Activated CD8-positive, alpha-beta memory T cell treated with anti-CD3 and anti-CD28 coated beads, Interleukin-2, amount 50 U/mL, for 1 hour (primary cell): ENCODE measurements at regions not wholly inside any gene's neighbourhood (a gene's known extent, or its start where the extent isn't known, plus 50 kb on each side); places are given as distances from the start of the nearest gene placed in this dataset.
"Not testable (repeated sequence)": the region's sequence is repeated elsewhere in the genome, so short reads cannot be mapped to it uniquely, and the experiment has no call there.

Experiments used
- DNase-seq: peaks from one replicate; pipeline ENCODE4 v3.0.0-alpha.2; 2020; ENCODE audit errors: extremely low read depth

DNA sequence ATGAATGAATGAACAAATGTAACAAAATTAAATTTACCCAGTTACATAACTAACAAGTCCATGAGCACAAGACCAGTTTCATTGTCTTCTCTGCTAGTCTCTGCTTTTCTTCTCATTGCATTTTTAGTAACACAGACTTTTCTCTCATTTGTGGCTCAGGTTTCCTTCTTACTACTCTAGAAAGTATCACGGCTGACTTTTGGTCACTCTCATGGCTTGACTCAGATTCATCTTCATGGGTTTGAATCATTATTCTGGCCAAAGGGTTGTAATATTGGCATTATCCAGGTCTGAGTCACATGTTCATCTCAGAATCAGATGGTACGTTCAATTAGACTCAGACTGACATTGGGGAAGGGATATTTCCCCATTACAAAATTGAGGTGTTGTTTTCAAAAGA, 121.5 kb upstream of the SATB1 start:
- no peak for DNase-seq

- no peak for DNase-seq
Observed at GRCh38 chr3:18544146-18544545, 119.0 kb upstream of the SATB1 start.

DNA sequence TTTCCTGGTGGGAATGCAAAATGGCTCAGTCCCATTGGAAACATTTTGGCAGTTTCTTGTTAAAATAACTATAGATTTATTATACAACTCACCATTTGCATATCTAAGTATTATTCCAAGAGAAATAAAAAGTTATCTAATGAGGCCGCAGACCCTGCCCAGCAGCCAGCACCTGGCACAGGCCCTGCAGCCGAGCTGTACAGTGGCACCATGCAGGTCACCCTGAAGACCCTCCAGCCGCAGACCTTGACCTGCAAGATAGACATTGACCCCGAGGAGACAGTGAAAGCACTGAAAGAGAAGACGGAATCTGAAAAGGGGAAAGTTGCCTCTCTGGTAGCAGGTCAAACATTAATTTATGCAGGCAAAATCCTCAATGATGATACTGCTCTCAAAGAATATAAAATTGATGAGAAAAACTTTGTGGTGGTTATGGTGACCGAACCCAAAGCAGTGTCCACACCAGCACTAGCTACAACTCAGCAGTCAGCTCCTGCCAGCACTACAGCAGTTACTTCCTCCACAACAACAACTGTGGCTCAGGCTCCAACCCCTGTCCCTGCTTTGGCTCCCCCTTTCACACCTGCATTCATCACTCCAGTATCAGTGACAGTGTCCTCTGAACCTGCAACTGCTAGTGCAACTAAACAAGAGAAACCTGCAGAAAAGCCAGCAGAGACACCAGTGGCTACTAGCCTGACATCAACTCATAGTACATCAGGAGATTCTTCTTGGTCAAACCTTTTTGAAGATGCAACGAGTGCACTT, 113.5 kb upstream of the SATB1 start:
- no peak for DNase-seq

DNA sequence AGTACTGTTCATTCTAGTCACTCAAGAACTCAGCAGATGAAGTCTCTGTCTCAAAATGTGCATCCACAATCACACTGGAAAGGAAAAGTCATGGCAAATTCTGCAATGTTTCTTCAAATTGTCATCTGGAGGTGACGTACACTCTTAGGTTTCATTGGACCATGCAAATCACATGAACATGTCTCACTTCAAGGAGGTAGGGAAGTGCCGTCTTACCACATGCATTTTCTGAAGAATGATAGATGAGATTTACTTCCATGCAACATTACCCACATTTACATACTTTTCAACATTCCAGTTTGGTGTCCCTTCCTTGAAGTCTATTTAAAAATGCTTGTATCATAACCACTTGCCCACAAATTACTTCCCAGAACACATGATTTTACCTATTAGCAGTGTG, 107.9 kb upstream of the SATB1 start:
- no peak for DNase-seq

DNA sequence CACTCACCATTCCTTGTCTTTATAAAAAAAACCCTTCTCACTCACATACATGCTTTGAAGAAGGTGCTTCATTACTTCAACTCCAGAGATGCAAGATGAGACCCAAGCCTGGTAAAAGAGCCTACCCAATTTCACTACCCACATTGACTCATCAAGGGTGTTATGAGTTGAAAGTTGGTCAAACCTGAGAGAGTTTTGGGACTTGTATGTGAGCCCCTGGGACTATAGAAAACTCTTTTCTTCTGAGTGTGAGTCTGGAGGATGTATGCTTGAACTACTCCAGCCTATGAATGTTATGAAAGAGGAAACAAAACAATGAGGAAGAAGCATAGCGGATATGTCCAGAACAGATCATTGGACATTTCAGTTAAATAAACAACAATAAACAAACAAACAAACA, 106.5 kb upstream of the SATB1 start:
- no peak for DNase-seq

DNA sequence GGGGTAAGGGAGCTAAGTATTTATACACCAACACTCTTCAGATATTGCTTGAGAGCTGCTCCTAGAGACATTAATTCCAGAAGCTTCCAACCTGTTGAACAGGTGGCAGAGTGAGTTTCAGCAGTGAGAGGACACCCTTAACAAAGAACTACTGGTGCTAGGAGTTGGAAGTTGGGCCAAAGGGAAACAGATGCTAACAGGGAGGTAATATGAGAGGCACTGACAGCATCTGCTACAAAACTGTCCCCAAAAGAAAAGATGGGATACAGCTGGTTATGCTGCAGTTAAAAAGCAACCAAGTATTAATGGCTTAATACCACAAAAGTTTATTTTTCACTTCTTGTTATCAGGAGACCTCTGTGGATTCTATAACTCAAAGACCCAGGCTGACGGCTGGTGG, 104.5 kb upstream of the SATB1 start:
- DNase-seq = no peak

DNA sequence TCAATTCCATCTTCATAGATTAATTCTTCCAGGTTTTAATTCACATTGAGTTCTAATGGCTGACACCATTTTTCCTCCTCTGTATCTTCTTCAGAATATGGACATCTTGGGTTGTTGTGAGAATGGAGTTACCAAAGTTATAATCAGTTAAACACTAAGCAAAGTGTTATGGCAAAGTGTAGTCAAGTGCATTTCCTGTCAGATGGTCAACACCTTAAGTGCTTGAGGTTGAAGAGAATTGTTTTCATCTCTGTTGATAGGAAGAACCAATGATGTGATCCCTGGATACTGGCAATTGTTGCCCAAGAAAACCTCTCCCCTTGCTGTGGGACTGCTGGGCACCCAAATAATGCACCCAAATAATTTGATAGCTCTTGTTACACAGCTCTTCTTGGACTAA, 102.6 kb upstream of the SATB1 start:
- no peak for DNase-seq

GRCh38 chr3:18526667-18527066, 101.5 kb upstream of the SATB1 start:
- DNase-seq = no peak

DNA sequence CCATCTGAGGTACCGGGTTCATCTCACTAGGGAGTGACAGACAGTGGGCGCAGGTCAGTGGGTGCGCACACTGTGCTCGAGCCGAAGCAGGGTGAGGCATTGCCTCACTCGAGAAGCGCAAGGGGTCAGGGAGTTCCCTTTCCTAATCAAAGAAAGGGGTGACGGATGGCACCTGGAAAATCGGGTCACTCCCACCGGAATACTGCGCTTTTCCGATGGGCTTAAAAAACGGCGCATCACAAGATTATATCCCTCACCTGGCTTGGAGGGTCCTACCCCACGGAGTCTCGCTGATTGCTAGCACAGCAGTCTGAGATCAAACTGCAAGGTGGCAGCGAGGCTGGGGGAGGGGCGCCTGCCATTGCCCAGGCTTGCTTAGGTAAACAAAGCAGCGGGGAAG, 91.0 kb upstream of the SATB1 start:
- DNase-seq = not testable (repeated sequence)

GRCh38 chr3:18513091-18513490, 88.0 kb upstream of the SATB1 start:
- DNase-seq = no peak

DNA sequence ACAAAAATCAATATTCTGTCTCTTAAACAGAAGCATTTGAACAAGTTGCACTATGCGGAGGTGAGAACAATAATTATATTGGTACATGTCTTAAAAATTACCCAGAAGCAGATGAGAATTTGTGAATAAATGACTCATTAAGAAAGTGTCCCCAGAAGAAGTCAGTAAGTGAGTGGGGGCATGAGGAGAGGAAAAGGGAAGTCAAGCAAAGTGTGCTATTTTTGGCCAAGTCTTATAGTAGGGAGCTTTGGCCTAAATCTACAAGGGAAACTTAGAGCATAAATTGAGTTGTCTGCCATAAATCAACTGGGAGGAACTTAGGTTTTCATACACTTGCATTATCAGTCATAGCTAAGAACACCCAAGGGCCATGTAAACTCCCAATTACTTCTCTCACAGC, 86.9 kb upstream of the SATB1 start:
- DNase-seq = no peak

DNA sequence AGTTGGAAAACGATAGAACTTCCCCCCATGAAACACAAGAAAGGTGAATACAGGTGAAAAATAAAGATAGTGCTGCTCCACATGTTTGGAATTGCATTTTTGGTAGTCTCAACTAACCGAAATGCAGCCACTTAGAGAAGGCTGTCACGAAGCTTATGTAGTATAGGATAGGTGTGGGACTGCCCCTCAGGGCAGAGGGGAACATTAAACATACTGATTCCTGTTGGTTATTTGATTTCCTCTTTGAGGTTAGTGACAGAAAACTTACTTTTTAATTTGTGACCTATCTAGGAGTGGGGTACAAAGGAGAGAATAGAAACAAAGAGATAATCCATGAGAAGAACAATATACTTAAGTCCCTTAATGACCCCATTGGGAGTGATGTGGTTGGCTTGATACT, 85.8 kb upstream of the SATB1 start:
- DNase-seq = no peak

GRCh38 chr3:18507333-18507732, 82.2 kb upstream of the SATB1 start:
- DNase-seq = no peak

DNA sequence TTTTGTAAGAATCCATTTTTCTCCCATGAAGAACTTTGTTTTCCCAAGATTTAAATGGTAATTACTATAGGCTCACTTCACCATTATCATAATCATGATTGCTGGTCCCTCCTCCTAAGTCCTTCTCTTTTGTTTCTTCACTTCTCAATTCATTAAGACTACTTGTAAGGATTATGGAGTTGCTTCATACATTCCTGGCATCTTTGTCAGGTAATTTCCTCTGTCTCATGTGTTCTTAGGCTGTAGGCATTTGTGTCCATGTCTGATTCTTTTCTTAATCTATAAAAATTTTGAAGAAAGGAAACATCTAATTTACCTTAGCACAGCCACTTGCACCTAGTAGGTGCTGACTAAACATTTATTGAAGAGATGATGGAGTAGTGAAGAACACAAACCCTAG, 79.9 kb upstream of the SATB1 start:
- no peak for DNase-seq

DNA sequence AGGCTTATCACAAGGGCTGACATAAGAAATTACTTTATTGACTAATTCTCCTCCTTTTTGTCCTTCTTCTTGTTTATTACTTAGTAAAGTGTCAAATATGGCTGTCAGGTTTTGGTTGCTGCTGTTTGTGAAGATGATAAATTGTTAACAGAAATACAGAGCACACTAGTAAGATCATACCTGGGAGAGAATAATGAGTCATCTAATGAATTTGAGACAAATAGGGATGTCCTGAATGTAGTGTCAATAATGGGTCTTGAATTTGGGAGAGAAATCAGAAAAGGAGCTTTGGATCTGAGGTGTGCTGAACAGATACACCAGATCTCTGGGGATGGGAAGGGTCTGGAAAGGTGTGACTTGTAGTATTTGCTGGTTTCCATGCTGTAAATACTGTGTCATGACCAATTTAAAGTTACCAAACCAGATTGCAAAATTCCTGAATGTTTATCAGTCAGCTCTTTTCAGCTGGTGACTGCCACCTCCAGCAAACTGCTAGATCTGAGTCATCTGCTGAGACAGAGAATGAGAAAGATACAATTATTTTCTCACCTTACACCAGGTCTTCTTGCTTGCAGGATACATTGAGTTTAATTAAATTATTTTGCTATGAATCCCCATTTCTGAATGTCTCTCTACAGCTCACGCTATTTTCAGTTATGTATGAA, 76.7 kb upstream of the SATB1 start:
- no peak for DNase-seq

DNA sequence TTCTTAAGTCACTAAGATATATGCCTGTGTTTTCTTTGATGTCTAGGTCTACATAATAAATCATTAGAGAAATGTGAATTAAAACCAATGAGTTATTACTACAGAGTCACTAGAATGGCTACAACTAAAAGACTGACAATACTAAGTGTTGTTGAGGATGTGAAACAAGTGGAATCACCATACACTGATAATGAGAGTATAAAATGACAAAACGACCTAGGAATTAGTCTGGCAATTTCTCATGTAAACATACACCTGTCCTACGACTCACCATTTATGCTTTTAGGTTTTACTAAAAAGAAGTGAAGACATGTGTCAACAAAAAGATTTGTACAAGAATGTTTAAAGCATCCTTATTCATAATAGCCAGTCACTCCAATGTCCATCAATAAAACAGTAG, 75.2 kb upstream of the SATB1 start:
- no peak for DNase-seq

DNA sequence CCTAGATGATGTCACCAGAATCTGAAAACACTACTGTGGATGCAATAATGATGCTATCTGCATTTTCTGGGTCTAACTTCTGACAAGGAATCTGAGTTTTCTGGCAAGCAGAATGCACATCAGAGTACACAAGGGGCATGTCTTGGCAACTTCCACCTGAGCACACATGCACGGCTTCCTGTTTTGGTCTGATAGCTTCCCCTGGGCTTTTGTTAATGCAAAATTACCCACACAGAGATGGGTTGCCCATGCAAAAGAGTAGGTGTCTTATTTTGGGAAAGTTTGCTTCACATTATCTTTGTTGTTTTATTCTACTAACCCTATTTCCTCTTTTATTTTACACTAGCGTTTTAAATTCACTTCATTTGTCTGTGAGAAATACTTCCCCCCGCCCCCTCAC, 74.2 kb upstream of the SATB1 start:
- no peak for DNase-seq

DNA sequence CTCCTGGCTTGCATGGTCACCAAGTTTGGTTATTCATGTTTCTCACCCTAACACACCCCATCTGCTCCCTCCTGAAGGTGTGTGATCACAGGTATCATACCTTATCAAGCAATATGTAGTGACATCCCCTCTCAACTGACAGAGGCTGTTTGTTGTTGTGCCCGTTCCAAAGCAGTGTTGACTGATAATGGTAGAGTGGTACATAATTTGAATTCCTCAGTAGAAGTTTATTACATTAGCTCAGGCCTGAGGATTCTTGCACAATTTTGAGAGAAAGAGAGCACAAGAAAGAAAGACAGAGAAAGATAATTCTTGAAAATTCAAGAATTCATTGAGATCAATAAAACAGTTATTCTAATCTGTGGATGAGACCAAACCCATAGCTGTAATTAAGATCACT, 69.1 kb upstream of the SATB1 start:
- DNase-seq = no peak

DNA sequence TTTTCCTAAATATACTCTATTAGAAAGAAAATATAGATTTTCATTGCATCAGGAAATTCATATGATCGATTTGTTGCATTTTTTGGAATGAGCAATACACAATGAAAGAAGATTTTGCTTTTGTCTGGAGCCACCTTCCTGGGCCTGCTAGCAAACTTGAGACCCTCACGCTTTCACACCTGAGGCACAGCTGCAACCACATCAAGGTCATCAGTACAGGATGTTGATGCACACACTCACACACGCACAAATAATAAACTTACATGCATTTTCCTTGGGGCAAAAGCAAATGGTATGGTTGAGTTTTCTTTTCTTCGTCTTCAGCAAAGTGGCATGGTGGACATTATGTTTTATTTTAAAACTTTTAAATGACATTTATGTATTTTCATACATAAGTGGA, 64.8 kb upstream of the SATB1 start:
- no peak for DNase-seq

GRCh38 chr3:18483226-18483625, 58.1 kb upstream of the SATB1 start:
- no peak for DNase-seq

GRCh38 chr3:18481946-18482548, 56.9 kb upstream of the SATB1 start:
- DNase-seq = no peak

DNA sequence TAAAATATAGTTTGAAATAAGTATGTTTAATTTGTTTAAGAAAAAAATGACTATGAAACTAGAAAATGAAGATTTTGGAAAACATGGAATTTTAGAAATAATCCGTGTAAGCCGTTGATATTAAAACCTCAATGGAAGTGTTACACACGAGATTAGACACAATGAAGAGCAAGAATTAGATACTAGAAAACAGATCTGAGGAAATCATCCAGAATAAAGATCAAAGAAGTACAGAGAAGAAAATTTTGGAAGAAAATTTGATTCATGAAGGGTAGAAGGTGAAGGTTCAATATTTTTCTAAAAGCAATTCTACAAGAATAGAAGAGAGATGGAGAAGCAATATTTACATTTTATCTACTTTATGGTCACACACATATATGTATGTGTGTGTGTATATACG, 52.5 kb upstream of the SATB1 start:
- no peak for DNase-seq
